Stomach (tissue), 4 donors: ENCODE measurements at regions not wholly inside any gene's neighbourhood (a gene's known extent, or its start where the extent isn't known, plus 50 kb on each side); places are given as distances from the start of the nearest gene placed in this dataset.

Experiments used
- CTCF ChIP-seq, 7 experiments: fragments of 450-650 bp in 4 of 7; fragments of 200-600 bp in 3 of 7; sonication (generic) in 3 of 7; IDR thresholded peaks; one replicate each; pipeline ENCODE4 v1.5.1; 2016 to 2019; ENCODE audit warnings: antibody characterized with exemption in 7 of 7, control low read depth in 2 of 7, mild to moderate bottlenecking in 1 of 7
- EP300 ChIP-seq: sonication (generic); formaldehyde crosslinking; IDR thresholded peaks from one replicate; pipeline ENCODE4 v1.6.1; 2017; ENCODE audit warnings: antibody characterized with exemption
- POLR2A ChIP-seq, 4 donors: fragments of 450-650 bp; IDR thresholded peaks; one replicate each; pipeline ENCODE4 v1.6.1; 2016; ENCODE audit warnings: antibody characterized with exemption in 4 of 4, control low read depth in 2 of 4, mild to moderate bottlenecking in 1 of 4, moderate library complexity in 1 of 4
- POLR2AphosphoS5 ChIP-seq, 3 donors: sonication (generic); formaldehyde crosslinking; IDR thresholded peaks; one replicate each; pipeline ENCODE4 v1.6.1; 2016; ENCODE audit warnings: antibody characterized with exemption in 3 of 3

DNA sequence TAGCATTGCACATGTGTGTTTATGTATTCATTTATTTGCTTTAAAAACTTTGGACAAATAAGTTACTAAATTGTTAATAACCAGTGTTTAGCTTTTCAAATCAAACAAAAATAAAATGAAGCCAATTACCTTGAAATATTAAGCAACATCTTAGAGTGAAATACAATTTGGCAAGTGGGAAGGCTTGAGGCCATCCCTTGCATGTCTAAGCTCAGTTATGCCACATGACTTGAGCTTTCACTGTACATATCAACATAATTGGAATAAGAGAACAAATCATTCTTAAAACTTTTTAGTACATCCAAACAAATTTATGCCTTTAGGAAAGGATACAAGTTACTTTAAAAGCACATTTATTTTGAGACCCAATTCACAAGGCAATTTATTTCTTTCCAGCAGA lies 640.6 kb downstream of the SPRY1 start:
- TF ChIP-seq CTCF (IDR thresholded peaks at IDR 0.05), result no peak
- no peak for TF ChIP-seq EP300
- no peak for TF ChIP-seq POLR2AphosphoS5 (IDR thresholded peaks at IDR 0.05)
- TF ChIP-seq POLR2A (IDR thresholded peaks at IDR 0.05), result no peak
